GM03348 (cell line): ENCODE measurements at regions not wholly inside any gene's neighbourhood (a gene's known extent, or its start where the extent isn't known, plus 50 kb on each side); places are given as distances from the start of the nearest gene placed in this dataset.

Experiments
- DNase-seq: peaks from one replicate; pipeline ENCODE4 v3.0.0; 2012; ENCODE audit warnings: low spot score

DNA sequence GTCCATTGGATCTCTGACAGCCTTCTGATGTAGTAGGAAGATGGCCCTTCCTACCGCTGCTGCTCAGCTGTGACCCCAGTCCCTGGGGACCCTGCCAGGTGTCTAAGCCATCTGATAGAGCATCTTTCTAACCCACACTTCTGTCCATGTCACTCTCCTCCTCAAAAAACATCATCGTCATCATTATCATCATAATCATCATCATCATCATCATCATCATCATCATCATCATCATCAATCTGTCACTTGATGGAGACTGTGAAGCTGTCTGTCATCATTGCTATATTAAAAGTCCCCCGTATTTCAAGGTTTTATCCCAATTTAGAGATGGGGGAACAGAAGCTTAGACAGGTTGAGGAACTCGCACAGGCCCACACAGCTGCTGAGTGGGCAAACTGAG is 75.1 kb upstream of the SLC6A11 start:
- no peak for DNase-seq

DNA sequence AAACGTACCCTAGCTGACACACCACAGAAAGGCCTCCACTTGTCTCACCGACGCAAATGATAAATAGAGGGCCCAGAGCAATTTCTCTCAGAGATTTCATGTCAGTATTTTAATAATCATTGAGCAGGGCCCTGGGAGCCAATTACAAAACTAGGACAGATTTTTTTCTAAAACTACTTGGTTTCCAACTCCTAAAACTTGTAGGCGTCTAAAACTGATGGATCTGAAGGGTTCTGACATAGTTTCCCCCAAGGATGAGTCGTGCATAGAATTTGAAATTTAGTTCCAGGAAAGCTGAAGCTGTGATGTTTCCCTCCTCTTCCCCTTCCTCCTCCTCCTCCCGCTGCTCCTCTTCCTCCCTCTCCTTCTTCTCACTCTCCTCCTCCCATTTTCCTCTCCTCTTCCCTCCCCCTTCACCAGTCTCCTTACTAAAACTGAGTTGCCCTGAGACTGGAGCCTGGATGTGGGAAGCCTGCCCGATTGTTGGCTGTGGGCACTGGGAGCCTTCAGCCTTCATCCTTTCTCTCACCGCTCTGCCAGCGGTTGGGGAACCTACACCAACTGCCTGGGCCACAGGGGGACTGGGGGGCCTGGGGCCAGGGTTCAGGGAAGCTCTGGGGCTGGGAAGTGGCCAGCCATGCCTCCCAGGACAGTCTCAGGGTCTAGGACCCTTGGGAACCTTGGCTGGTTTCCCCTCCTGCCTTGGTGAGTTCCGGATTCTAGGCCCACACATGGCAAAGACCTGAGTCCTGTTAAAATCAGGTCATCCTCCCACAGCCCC is 73.9 kb upstream of the SLC6A11 start:
- DNase-seq = no peak

DNA sequence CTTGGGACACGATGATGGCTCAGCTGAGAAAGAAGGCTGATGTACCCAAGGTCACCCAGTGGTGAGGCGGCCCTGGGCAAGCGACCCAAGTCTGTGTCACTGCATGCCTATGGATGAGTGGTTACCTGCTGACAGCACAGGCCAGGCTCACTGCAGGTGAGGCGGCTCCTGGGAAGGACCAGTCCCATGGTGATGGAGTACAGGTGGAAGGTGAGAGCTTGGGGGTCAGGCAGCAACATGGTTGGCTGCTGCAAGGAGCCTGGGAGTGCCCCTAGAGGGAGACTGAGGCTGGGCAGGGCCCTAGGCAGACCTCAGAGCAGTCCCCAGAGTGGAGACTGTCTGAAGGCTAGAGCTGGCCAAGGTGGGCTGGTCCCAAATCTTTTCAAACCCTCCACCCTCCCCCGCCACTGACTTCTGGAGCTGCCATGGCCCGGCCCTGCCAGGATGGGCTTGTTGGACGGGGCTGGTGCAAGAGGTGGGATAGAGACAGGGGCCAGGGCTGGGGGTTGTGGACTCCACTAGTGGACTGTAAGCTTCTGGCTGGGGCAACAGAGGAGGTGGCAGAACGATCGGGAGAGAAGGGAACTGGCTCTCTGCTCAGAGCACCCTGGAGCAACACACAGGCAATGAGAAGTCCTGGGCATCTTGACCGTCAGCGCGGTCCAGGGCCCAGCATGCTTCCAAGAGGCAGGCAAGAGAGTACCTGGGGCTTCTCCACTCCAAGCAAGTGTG is 72.5 kb upstream of the SLC6A11 start:
- no peak for DNase-seq

DNA sequence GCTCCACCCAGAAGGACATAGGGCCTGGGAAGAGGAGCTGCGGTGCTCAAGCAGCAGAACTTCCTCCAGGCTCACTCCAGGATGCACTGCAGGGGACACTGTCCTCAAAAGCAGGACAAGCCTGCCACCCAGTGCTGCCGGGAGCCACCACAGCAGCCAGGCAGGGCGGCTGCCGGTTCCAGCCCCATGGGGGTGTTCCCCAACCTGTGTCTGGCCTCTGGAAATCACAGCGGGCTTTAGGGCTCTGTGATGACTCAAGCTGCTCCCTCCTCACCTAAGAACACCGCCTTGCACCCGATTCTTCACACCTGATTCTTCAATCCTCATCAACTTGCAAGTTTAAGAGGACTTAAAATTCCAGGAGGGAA is 71.9 kb upstream of the SLC6A11 start:
- DNase-seq = no peak

DNA sequence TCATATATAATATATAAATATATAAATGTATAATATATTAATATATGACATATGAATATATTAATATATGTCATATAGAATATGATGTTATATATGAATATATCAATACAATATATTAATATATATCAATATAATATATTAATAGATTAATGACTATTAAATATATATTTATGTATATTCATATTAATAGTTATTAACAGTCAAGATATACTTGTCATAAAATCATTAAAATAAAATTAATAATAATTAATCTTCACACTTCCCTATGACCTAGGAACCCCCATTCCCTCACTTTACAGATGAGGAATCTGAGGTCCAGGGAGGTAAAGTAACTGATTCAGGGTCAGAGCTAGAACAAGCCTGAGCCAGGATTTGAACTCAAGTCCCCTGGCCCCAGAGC is 70.6 kb upstream of the SLC6A11 start:
- DNase-seq = no peak

DNA sequence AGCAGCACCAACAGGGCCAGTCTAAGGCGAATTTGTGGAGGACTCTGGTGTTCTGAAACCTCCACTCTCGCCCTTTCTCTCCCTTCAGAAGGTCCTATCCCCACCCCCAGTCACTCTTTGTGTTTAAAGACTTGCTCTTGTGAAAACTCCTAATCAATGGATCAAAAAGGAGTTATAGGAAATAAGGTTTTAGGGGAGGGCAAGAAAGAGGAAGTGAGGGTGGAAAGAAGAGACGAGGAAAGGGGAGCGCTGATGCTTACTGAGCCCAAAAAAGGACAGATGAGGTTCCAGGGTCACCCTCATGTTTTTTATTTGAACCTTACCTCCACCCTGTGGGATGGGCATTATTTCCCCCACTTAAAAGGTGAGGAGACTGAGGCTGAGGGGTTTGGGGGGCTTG is 70.0 kb upstream of the SLC6A11 start:
- no peak for DNase-seq

DNA sequence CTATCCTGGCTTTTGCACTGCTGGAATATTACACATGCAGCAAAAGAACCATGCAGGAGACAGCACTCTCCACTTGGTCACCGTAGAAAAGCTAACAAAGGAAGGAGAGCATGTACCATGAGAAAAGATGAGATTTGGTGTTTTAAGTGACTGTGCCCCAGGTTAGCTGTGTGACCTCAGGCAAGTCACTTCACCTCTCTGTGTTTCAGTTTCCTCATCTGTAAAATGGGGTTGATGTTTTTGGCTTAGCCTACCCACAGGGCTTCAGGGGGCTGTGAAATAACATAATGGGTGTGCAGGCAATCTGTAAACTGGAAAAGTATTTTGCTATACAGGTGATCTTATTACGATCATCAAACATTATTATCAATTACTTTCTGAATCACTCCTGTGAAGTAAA is 69.3 kb upstream of the SLC6A11 start:
- DNase-seq = no peak

DNA sequence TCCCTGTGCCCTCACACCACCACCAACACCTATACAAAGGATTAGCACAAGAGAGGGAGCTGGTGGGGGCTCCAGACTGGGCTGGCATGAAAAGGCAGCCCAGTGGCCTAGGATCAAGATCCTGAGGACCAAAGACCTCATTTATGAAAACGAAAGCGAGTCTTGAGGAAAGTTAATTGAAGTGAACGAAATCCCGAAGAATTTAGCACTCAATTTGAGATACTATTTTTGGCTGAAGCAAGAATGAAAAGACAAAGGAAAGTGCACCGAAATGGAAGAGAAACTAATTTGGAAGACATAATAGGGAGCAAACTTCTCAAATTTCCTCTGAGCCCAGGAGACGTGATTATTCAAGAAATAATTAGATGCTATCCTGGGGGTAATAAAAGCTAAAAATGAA is 68.7 kb upstream of the SLC6A11 start:
- no peak for DNase-seq

DNA sequence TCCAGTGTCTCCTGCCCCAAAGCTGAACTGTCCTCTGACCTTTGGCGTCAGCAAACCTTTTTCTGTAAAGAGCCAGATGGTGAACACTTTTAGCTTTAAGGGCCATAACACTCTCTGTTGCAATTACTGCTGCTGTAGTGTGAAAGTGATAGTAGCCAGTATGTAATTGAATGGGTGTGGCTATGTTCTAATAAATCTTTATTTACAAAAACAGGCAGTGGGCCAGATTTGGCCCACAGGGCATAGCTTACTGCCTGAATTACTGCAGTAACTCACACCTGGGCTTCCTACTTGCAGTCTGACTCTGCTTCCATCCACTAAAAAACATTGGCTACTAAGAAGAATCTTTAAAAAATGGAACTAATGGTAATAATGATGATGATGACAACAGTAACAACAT is 68.0 kb upstream of the SLC6A11 start:
- no peak for DNase-seq

DNA sequence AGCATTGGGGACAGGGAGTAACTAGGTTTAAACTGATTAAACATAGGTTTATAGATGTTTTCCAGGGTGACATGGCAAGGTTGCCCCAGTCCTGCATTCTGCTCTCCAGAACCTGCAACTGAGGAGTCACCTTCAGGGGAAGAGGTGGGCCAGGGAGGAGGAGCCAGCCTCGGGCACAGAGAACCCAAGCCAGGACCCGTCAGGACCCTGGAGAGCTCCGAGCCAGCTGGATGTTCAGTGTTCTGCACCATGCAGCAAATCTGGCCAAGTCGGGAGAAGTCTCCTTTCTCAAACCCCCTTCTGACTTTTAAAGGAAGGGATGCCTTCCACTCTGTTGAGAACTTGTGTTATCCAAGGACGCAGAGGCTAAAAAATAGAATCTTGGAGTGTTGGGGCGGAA is 62.1 kb upstream of the SLC6A11 start:
- DNase-seq = peak; percentile 56

DNA sequence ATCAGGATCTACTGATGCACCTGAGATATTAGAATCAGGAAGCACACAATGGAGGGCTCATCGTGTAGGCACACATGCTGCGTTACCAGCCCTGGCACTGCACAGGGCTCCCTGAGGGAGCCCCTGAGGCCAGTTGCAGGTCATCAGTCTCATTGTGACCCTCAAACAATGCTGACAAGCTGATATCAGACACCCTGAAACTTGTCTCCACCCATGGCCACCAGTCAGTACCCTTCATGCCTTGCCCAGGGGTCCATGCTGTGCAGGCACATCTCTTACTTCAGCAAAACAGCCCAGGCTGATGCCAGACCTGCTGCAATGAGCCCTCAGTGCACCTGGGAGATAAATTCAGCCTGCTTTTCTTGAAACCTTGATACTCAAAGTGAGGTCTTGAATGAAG is 59.5 kb upstream of the SLC6A11 start:
- no peak for DNase-seq

DNA sequence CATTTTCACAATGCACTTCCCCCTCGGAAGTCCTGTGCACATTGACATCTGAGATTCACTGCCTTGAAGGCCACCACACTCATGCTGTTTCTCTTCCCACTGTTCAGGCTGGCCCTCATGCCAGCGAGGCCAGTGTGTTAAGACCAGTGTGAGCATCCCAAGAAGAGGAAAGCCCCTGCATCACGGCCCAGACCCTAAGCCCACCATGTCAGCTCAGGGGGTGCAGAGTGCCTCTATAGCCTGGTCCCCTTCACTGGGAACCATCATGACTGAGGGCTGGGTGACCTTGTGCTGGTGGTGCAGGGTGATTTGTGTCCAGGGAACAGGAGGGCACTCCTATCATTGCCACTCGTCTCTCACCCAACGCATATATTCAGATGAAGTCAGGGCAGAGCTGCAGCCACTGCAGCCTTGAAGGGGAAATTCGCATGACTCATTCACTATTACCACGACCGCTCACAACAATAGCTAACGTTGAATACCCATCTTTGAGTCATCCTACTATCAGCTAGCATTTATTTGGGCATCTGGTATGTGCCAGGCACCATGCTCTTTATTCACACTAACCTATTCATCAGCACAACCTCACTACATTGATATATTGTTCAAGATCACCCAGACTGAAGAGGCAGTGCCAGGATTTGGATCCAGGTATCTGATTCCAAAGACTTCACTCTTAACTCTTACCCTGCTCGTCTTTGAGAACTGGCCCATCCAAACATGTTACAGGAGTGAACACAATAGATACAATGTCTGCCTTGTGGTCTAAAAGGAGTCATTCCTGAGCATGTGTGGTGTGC is 58.8 kb upstream of the SLC6A11 start:
- no peak for DNase-seq

DNA sequence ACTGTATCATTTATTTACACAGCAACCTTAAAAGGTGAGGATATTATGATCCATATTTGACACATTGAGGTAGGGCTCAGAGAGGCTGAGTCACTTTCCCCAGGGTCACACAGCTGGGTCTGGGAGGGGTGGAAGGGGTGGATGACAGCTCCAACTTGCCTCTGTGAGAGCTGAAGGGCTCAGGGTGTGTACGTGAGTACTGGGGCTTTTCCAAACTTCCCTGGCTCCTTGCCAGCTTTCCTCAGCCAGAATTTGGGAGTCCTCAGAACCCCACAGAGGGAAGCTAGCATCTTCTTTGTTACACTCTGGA is 58.3 kb upstream of the SLC6A11 start:
- no peak for DNase-seq

DNA sequence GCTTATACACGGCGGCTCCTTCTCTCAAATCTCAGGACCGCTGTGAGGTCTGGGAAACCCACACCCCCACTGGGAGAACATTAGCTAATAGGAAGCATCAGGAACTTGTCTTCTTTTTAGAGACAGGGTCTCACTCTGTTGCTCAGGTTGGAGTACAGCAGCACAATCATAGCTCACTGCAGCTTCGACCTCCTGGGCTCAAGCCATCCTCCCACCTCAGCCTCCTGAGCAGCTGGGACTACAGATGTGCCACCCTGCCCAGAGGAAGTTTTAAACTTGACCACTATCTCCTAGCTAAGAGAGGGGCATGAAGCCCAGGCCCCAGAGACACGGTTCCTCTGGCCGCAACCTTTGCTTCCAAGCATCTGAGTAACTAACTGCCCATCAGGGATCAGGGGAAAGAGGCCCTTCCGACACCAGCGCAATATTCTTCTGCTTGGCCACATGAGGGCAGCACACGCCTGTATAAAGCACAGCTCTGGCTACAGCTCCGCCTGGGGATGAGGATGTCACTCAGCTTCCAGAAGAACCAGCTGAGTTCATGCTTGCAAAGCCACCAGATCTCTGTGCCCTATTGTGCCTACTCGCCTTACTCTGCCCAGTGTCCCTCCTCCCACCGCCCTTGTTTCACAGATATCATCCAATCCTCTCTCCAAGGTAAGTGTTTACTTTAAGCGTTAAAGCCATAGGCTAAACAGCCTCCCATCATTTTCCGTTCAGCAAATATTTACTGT is 57.6 kb upstream of the SLC6A11 start:
- DNase-seq = peak; percentile 84

DNA sequence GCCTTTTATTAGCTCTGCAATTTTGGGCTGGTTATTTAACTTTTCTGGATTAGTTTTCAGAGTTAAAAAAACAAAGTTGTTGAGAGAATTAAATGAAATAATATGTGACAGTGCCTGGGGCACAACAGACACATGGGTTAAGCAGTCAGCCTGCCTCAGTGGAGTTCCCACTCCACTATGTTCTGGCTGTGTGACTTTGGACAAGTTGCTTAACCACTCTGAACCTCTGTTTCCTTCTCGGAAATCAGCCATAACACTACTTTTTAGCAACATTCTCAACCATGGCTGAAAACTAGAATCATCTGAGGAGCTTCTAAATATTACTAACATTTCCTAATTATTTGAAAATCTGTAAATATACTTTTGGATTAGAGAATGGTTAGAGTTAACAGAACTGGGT is 56.5 kb upstream of the SLC6A11 start:
- DNase-seq = no peak

DNA sequence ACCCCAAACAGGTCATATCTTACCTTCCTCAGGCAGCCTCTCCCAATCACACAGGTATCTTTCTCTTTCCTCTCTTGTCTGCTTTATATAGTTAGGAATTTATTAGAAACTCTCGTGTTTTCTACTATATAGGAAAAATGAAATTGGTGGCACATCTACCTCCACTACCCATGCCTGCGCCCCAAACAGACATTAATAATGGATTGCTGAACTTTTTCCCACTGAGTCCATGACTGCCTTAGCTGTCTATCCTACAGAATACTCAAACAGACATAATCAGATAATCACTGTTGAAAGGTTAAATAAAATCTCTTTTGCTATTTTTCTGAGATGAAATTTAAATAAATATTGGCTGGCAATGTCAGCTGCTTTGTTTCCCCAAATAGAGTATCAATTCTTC is 55.8 kb upstream of the SLC6A11 start:
- no peak for DNase-seq

DNA sequence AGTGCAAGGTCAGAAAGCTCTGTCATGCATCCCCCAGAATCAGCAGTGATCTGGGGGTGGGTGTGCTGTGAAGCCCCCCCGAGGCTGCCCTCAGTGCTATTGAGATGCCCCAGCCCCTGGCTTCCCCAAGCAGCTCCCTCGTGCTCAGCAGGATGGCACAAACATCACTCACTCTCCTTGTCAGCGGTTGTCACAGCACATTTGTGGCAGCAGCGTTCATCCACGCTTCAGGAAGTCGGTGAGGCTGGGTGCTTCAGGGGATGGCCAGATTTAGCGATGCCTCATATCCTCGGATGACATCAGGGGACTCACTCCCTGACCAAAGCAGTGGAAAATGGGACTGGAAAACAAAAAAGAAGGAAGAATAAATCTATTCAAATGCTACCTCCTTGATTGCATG is 54.4 kb upstream of the SLC6A11 start:
- no peak for DNase-seq

DNA sequence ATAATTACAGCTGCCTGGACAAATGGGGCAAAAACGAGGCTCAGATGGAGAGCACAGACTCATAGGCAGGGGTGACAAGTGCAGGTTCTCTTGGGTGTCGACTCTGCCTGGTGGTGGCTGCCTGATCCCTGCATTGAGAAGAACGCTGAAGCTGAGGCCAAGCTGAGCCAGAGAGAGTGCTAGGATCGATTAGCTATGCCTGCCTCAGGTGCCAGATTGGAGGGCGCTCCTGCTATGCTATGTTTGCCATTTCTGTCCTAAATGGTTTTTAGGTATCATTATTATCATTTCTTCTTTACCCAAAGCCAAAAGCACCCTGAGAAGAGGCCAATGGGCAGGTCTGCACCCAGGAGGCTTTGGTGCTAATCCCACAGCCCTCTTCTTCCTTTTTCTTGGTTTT is 53.9 kb upstream of the SLC6A11 start:
- no peak for DNase-seq

DNA sequence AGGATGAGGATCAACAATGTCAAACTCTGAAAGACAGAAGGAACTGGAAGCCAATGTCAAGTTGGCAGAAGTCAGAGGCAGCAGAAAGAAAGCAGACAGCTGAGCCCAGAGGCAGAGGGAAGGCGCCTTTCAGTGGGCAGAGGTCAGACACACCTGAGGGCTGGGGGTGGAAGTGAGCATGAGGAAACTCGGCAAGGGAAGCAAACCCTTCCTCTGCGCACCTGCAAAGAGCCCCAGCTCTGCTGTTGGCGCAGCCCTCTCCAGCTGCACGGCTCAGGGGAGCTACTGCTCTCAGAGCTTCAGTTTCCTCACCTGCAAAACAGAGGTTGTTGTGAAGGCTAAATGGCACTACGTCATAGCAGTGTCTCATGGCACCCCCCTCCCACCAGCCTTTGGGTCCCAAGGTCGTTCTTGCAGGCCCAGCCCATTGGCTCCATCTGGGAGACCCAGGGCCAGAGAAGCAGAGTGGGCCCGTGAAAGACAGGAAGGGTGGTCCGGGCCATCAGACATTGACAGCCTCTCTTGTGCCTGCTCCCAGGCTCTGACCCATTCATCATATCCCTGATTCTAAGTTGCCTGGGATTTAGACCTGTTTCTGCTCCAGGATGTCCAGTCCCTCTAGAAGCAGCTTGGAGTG is 53.3 kb upstream of the SLC6A11 start:
- no peak for DNase-seq

DNA sequence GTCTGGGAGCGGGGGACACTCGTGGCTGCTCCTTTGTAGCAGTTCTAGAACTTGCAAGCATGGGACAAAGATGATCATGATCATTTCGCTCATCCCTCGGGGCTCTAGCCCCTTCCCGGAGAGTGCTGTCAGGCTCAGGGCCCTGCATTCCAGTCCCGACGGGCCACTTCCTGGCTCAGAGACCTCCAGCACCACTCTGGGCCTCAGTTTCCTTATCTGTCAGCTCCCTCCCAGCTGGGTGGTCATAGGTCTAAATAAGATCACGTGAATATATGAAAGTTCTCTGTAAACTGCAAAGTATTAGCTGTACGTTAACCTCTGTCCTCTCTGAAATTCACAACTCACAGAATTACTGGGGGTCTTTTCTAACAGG is 52.8 kb upstream of the SLC6A11 start:
- DNase-seq = no peak

DNA sequence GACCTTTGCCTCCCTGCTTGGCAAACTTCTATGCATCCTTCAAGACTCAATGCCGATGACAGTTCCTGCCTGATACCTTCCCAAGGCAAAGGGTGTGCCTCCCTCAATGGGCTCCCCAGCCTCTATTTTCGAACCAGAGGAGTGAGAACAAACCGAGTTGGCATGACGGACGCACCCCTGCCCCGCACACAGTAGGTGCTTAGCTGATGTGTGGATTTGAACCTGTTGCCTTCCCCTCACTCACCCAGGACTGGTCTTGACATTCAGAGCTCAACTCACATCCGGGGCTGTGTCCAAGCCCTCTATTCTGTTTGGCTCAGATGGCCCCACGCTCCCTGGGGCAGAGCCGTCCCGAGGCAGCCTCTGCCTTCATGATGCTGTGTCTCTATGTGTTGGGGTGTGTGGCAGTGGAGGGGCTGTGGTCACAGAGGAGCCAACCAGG is 52.2 kb upstream of the SLC6A11 start:
- DNase-seq = no peak
